ENCODE measurements at regions not wholly inside any gene's neighbourhood (a gene's known extent, or its start where the extent isn't known, plus 50 kb on each side); places are given as distances from the start of the nearest gene placed in this dataset.

DNA sequence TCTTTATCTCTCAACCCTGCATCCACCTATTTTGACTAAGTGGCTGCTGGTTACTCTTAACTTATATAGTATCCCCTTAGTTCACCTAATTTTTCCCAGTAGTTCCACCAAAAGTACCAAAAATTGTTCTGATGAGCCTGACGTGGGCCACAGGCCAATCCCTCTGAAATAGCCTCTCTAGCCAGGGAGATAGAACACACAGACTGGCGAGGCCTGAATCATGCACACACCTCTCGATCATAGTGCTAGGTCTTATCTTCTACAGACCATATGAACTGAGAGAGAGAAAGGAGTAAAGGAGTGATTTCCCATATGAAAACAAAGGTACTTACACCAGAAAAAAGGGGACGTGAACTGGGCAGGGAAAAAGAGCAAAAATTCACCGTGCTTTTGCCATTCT, 72.5 kb upstream of the ADAMTS9 start:
- no peak for TF ChIP-seq JUNB (IDR thresholded peaks at IDR 0.05; ENCODE audit: unreplicated experiment)
- TF ChIP-seq, protein P1, sequence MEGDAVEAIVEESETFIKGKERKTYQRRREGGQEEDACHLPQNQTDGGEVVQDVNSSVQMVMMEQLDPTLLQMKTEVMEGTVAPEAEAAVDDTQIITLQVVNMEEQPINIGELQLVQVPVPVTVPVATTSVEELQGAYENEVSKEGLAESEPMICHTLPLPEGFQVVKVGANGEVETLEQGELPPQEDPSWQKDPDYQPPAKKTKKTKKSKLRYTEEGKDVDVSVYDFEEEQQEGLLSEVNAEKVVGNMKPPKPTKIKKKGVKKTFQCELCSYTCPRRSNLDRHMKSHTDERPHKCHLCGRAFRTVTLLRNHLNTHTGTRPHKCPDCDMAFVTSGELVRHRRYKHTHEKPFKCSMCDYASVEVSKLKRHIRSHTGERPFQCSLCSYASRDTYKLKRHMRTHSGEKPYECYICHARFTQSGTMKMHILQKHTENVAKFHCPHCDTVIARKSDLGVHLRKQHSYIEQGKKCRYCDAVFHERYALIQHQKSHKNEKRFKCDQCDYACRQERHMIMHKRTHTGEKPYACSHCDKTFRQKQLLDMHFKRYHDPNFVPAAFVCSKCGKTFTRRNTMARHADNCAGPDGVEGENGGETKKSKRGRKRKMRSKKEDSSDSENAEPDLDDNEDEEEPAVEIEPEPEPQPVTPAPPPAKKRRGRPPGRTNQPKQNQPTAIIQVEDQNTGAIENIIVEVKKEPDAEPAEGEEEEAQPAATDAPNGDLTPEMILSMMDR (conservative IDR thresholded peaks at IDR 0.05; ENCODE audit: low read depth in 2 of 2) = no peak
- TF ChIP-seq, protein P2, sequence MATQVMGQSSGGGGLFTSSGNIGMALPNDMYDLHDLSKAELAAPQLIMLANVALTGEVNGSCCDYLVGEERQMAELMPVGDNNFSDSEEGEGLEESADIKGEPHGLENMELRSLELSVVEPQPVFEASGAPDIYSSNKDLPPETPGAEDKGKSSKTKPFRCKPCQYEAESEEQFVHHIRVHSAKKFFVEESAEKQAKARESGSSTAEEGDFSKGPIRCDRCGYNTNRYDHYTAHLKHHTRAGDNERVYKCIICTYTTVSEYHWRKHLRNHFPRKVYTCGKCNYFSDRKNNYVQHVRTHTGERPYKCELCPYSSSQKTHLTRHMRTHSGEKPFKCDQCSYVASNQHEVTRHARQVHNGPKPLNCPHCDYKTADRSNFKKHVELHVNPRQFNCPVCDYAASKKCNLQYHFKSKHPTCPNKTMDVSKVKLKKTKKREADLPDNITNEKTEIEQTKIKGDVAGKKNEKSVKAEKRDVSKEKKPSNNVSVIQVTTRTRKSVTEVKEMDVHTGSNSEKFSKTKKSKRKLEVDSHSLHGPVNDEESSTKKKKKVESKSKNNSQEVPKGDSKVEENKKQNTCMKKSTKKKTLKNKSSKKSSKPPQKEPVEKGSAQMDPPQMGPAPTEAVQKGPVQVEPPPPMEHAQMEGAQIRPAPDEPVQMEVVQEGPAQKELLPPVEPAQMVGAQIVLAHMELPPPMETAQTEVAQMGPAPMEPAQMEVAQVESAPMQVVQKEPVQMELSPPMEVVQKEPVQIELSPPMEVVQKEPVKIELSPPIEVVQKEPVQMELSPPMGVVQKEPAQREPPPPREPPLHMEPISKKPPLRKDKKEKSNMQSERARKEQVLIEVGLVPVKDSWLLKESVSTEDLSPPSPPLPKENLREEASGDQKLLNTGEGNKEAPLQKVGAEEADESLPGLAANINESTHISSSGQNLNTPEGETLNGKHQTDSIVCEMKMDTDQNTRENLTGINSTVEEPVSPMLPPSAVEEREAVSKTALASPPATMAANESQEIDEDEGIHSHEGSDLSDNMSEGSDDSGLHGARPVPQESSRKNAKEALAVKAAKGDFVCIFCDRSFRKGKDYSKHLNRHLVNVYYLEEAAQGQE (IDR thresholded peaks at IDR 0.05; ENCODE audit: unreplicated experiment) = no peak
- no peak for TF ChIP-seq POLR2AphosphoS5 (IDR thresholded peaks at IDR 0.05; ENCODE audit: low read depth)
- TF ChIP-seq EZH2 (IDR thresholded peaks at IDR 0.05; ENCODE audit: low read depth, unreplicated experiment) = no peak
- TF ChIP-seq EZH2phosphoT487 (IDR thresholded peaks at IDR 0.05; ENCODE audit: unreplicated experiment) = no peak
- no peak for TF ChIP-seq STAT1 (IDR thresholded peaks at IDR 0.05; ENCODE audit: unreplicated experiment)
- TF ChIP-seq CREB1 (CRISPR knock-in tag; IDR thresholded peaks at IDR 0.05; ENCODE audit: low read depth) = no peak
- no peak for TF ChIP-seq NANOG (IDR thresholded peaks at IDR 0.05; ENCODE audit: borderline replicate concordance)
- TF ChIP-seq, protein P3, sequence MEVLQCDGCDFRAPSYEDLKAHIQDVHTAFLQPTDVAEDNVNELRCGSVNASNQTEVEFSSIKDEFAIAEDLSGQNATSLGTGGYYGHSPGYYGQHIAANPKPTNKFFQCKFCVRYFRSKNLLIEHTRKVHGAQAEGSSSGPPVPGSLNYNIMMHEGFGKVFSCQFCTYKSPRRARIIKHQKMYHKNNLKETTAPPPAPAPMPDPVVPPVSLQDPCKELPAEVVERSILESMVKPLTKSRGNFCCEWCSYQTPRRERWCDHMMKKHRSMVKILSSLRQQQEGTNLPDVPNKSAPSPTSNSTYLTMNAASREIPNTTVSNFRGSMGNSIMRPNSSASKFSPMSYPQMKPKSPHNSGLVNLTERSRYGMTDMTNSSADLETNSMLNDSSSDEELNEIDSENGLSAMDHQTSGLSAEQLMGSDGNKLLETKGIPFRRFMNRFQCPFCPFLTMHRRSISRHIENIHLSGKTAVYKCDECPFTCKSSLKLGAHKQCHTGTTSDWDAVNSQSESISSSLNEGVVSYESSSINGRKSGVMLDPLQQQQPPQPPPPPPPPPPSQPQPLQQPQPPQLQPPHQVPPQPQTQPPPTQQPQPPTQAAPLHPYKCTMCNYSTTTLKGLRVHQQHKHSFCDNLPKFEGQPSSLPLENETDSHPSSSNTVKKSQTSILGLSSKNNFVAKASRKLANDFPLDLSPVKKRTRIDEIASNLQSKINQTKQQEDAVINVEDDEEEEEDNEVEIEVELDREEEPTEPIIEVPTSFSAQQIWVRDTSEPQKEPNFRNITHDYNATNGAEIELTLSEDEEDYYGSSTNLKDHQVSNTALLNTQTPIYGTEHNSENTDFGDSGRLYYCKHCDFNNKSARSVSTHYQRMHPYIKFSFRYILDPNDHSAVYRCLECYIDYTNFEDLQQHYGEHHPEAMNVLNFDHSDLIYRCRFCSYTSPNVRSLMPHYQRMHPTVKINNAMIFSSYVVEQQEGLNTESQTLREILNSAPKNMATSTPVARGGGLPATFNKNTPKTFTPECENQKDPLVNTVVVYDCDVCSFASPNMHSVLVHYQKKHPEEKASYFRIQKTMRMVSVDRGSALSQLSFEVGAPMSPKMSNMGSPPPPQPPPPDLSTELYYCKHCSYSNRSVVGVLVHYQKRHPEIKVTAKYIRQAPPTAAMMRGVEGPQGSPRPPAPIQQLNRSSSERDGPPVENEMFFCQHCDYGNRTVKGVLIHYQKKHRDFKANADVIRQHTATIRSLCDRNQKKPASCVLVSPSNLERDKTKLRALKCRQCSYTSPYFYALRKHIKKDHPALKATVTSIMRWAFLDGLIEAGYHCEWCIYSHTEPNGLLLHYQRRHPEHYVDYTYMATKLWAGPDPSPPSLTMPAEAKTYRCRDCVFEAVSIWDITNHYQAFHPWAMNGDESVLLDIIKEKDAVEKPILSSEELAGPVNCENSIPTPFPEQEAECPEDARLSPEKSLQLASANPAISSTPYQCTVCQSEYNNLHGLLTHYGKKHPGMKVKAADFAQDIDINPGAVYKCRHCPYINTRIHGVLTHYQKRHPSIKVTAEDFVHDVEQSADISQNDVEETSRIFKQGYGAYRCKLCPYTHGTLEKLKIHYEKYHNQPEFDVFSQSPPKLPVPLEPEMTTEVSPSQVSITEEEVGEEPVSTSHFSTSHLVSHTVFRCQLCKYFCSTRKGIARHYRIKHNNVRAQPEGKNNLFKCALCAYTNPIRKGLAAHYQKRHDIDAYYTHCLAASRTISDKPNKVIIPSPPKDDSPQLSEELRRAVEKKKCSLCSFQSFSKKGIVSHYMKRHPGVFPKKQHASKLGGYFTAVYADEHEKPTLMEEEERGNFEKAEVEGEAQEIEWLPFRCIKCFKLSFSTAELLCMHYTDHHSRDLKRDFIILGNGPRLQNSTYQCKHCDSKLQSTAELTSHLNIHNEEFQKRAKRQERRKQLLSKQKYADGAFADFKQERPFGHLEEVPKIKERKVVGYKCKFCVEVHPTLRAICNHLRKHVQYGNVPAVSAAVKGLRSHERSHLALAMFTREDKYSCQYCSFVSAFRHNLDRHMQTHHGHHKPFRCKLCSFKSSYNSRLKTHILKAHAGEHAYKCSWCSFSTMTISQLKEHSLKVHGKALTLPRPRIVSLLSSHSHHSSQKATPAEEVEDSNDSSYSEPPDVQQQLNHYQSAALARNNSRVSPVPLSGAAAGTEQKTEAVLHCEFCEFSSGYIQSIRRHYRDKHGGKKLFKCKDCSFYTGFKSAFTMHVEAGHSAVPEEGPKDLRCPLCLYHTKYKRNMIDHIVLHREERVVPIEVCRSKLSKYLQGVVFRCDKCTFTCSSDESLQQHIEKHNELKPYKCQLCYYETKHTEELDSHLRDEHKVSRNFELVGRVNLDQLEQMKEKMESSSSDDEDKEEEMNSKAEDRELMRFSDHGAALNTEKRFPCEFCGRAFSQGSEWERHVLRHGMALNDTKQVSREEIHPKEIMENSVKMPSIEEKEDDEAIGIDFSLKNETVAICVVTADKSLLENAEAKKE (CRISPR knock-in tag; IDR thresholded peaks at IDR 0.05) = no peak
